ENCODE measurements at regions not wholly inside any gene's neighbourhood (a gene's known extent, or its start where the extent isn't known, plus 50 kb on each side); places are given as distances from the start of the nearest gene placed in this dataset.

- no peak for TF ChIP-seq CTCF (IDR thresholded peaks at IDR 0.05)
- no peak for TF ChIP-seq NFYB (CRISPR knock-in tag; conservative IDR thresholded peaks at IDR 0.05; ENCODE audit: low read depth)
Measured at GRCh38 chr4:114287079-114287696, 307.7 kb upstream of the ARSJ start (continued).

GRCh38 chr4:114296126-114296525, 302.5 kb upstream of the UGT8 start:
- Mint-ChIP-seq H3K27ac (no peak overlapping the region), H3K4me3 (no peak overlapping the region), H3K4me1 (no peaks in the 10 kb centered on the region), H3K9me3 (peaks cover 54% of the 10 kb centered on the region), H3K27me3 (ENCODE audit: low read depth) (no peaks in the 10 kb centered on the region; the same call in 1 of the 2 replicates), H3K36me3 (peaks cover 19% of the 10 kb centered on the region)
- DNase-seq (ENCODE audit: low spot score) (no peak), ATAC-seq (no peak)
- TF ChIP-seq FOXK1 (CRISPR knock-in tag; IDR thresholded peaks at IDR 0.05) (no peak), E2F4 (CRISPR knock-in tag; IDR thresholded peaks at IDR 0.05; ENCODE audit: borderline replicate concordance, low read depth) (no peak)
- ChIA-PET CTCF (no interaction called here), POLR2A (no interaction called here)

- Mint-ChIP-seq H3K36me3 (peaks cover 3% of the 10 kb centered on the region), H3K4me3 (no peak overlapping the region), H3K4me1 (no peaks in the 10 kb centered on the region), H3K27ac (no peak overlapping the region), H3K9me3 (peaks cover 19% of the 10 kb centered on the region), H3K27me3 (ENCODE audit: low read depth) (no peaks in the 10 kb centered on the region)
- ChIA-PET POLR2A (no interaction called here), CTCF (no interaction called here)
- TF ChIP-seq TEAD4 (CRISPR knock-in tag; IDR thresholded peaks at IDR 0.05), result no peak
- no peak for TF ChIP-seq NFATC4 (CRISPR knock-in tag; IDR thresholded peaks at IDR 0.05)
- no peak for TF ChIP-seq ETV6 (CRISPR knock-in tag; IDR thresholded peaks at IDR 0.05)
- no peak for TF ChIP-seq TEAD1 (CRISPR knock-in tag; IDR thresholded peaks at IDR 0.05)
- no peak for TF ChIP-seq FOXP4 (CRISPR knock-in tag; IDR thresholded peaks at IDR 0.05)
- TF ChIP-seq IRF2 (CRISPR knock-in tag; IDR thresholded peaks at IDR 0.05; ENCODE audit: borderline replicate concordance, low read depth), result no peak
- TF ChIP-seq MXD4 (CRISPR knock-in tag; IDR thresholded peaks at IDR 0.05; ENCODE audit: borderline replicate concordance), result no peak
- TF ChIP-seq EMX1 (CRISPR knock-in tag; IDR thresholded peaks at IDR 0.05), result no peak
- TF ChIP-seq CREM (CRISPR knock-in tag; IDR thresholded peaks at IDR 0.05), result no peak
- TF ChIP-seq ZMAT4 (CRISPR knock-in tag; IDR thresholded peaks at IDR 0.05), result no peak
- no peak for TF ChIP-seq ZNF263 (CRISPR knock-in tag; IDR thresholded peaks at IDR 0.05; ENCODE audit: low read depth)
- TF ChIP-seq OVOL2 (CRISPR knock-in tag; IDR thresholded peaks at IDR 0.05; ENCODE audit: borderline replicate concordance), result no peak
- no peak for TF ChIP-seq FOXP1 (CRISPR knock-in tag; IDR thresholded peaks at IDR 0.05; ENCODE audit: borderline replicate concordance)
- no peak for TF ChIP-seq SMAD4 (CRISPR knock-in tag; IDR thresholded peaks at IDR 0.05)
- no peak for TF ChIP-seq AR (CRISPR knock-in tag; IDR thresholded peaks at IDR 0.05)
- peak; percentile 28; the same call in 1 of the 2 replicates for ATAC-seq
- no peak for DNase-seq (ENCODE audit: low spot score)
Measured at GRCh38 chr4:114302472-114302871, 296.1 kb upstream of the UGT8 start.

Data from WTC11 (cell line).